SK-N-SH (cell line): ENCODE measurements at regions not wholly inside any gene's neighbourhood (a gene's known extent, or its start where the extent isn't known, plus 50 kb on each side); places are given as distances from the start of the nearest gene placed in this dataset.

Source experiments
- CTCF ChIA-PET: fragments of 300-600, 350-600 bp; formaldehyde crosslinking; extraction: SDS; loops from one replicate; lab custom pipeline; 2021; lab: Yijun Ruan, JAX
- POLR2A ChIA-PET: fragments of 350-600 bp; sonication (Branson Sonifier 250); formaldehyde crosslinking; extraction: SDS; loops from one replicate; lab custom pipeline; 2020; ENCODE audit warnings: antibody characterized with exemption, inconsistent platforms; lab: Yijun Ruan, JAX
- DNase-seq: peaks from one replicate; pipeline ENCODE4 v3.0.0; 2012
- H2AFZ ChIP-seq: fragments of 200-600 bp; sonication (generic); 2 replicates; pipeline ENCODE4 v1.8.1; 2016; ENCODE audit warnings: antibody characterized with exemption, mild to moderate bottlenecking, low read depth
- H3F3A ChIP-seq: fragments of 200-600 bp; sonication (generic); replicated peaks from 2 replicates; pipeline ENCODE3; 2016; ENCODE audit warnings: antibody characterized with exemption, mild to moderate bottlenecking; ENCODE audit not compliant: insufficient read depth
- H3K27ac ChIP-seq, 2 experiments: fragments of 200-500 bp in 1 of 2; fragments of 200-600 bp in 1 of 2; sonication (Bioruptor generic) in 1 of 2; sonication (generic), shearing (Covaris generic) in 1 of 2; 2 replicates each; pipeline versions ENCODE4 v1.5.1 to v1.6.1; 2014 to 2016; ENCODE audit warnings: low read depth in 2 of 2, inconsistent platforms in 1 of 2, low read length in 1 of 2, mild to moderate bottlenecking in 1 of 2, mixed read lengths in 1 of 2
- H3K27me3 ChIP-seq: fragments of 200-600 bp; sonication (generic), shearing (Covaris generic); 2 replicates; pipeline ENCODE4 v1.6.1; 2016; ENCODE audit warnings: mixed run types; ENCODE audit not compliant: insufficient read depth
- H3K36me3 ChIP-seq, 2 experiments: fragments of 200-500 bp in 1 of 2; fragments of 200-600 bp in 1 of 2; sonication (Bioruptor generic) in 1 of 2; sonication (generic) in 1 of 2; replicated peaks in 1 of 2; 2 replicates each; pipeline versions ENCODE3 to v1.5.1; 2014 to 2016; ENCODE audit warnings: low read length in 1 of 2, mild to moderate bottlenecking in 1 of 2; ENCODE audit not compliant: insufficient read depth in 2 of 2, control insufficient read depth in 1 of 2
- H3K4me1 ChIP-seq, 2 experiments: fragments of 200-500 bp in 1 of 2; fragments of 200-600 bp in 1 of 2; sonication (Bioruptor generic) in 1 of 2; sonication (generic), shearing (Covaris generic) in 1 of 2; 2 replicates each; pipeline versions ENCODE4 v1.5.1 to v1.6.1; 2014 to 2016; ENCODE audit warnings: low read depth in 1 of 2, low read length in 1 of 2, mixed run types in 1 of 2; ENCODE audit not compliant: insufficient read depth in 2 of 2, control insufficient read depth in 1 of 2
- H3K4me2 ChIP-seq: fragments of 200-600 bp; sonication (generic), shearing (Covaris generic); 2 replicates; pipeline ENCODE4 v1.6.1; 2017; ENCODE audit warnings: mixed run types
- H3K4me3 ChIP-seq, 2 experiments: fragments of 200-500 bp in 1 of 2; fragments of 200-600 bp in 1 of 2; sonication (Bioruptor generic) in 1 of 2; sonication (generic), shearing (Covaris generic) in 1 of 2; 2 replicates each; pipeline versions ENCODE4 v1.5.1 to v1.8.1; 2014 to 2016; ENCODE audit warnings: low read depth in 2 of 2, inconsistent platforms in 1 of 2, low read length in 1 of 2, mild to moderate bottlenecking in 1 of 2, mixed read lengths in 1 of 2, moderate library complexity in 1 of 2
- H3K79me2 ChIP-seq: fragments of 200-600 bp; sonication (generic); 2 replicates; pipeline ENCODE4 v1.8.1; 2017; ENCODE audit warnings: mild to moderate bottlenecking; ENCODE audit not compliant: insufficient read depth
- H3K9ac ChIP-seq: fragments of 200-600 bp; sonication (generic); 2 replicates; pipeline ENCODE4 v1.6.1; 2017; ENCODE audit warnings: mixed run types
- H3K9me2 ChIP-seq: fragments of 200-600 bp; sonication (generic); 2 replicates; pipeline ENCODE4 v1.6.1; 2017; ENCODE audit warnings: mixed run types
- H3K9me3 ChIP-seq: fragments of 200-600 bp; sonication (generic); 2 replicates; pipeline ENCODE4 v1.6.1; 2017; ENCODE audit warnings: mixed run types, mild to moderate bottlenecking, moderate library complexity
- H4K20me1 ChIP-seq: fragments of 200-600 bp; sonication (generic); 2 replicates; pipeline ENCODE4 v1.6.1; 2017; ENCODE audit warnings: mild to moderate bottlenecking, mixed run types; ENCODE audit not compliant: insufficient read depth
- EP300 ChIP-seq, 2 experiments: IDR thresholded peaks; 2 replicates each; pipeline versions ENCODE4 v1.4.0 to v1.6.1; 2012; ENCODE audit warnings: borderline replicate concordance in 1 of 2, low read depth in 1 of 2, low read length in 1 of 2
- FOXM1 ChIP-seq: IDR thresholded peaks from 2 replicates; pipeline ENCODE4 v1.4.0; 2012; ENCODE audit warnings: low read depth, mild to moderate bottlenecking
- GABPA ChIP-seq: IDR thresholded peaks from 2 replicates; pipeline ENCODE4 v1.4.0; 2012; ENCODE audit warnings: low read depth, mild to moderate bottlenecking
- GATA2 ChIP-seq: sonication (generic); formaldehyde crosslinking; IDR thresholded peaks from 2 replicates; pipeline ENCODE4 v1.5.0; 2020; ENCODE audit warnings: mild to moderate bottlenecking, missing genetic modification reagents
- JUND ChIP-seq: IDR thresholded peaks from 2 replicates; pipeline ENCODE4 v1.4.0; 2012
- NFIC ChIP-seq: IDR thresholded peaks from 2 replicates; pipeline ENCODE4 v1.4.0; 2012; ENCODE audit warnings: borderline replicate concordance
- POLR2AphosphoS5 ChIP-seq: IDR thresholded peaks from 2 replicates; pipeline ENCODE4 v1.6.1; 2012; ENCODE audit warnings: low read depth, low read length
- SIN3A ChIP-seq: IDR thresholded peaks from 2 replicates; pipeline ENCODE4 v1.6.1; 2012; ENCODE audit warnings: low read depth, mild to moderate bottlenecking, low read length, moderate library complexity, borderline replicate concordance
- TCF12 ChIP-seq: IDR thresholded peaks from 2 replicates; pipeline ENCODE4 v1.4.0; 2012
- TEAD4 ChIP-seq: IDR thresholded peaks from 2 replicates; pipeline ENCODE4 v1.4.0; 2012; ENCODE audit warnings: mild to moderate bottlenecking, borderline replicate concordance; ENCODE audit not compliant: insufficient read depth
- WGBS: methylation state at CpG from one replicate; pipeline ENCODE4 v1.1.6; 2017; ENCODE audit warnings: low lambda C conversion rate; 5-methylcytosine and 5-hydroxymethylcytosine counted together
- TF ChIP-seq, protein P1 (sequence below): IDR thresholded peaks from 2 replicates; pipeline ENCODE4 v1.6.1; 2012; ENCODE audit warnings: mild to moderate bottlenecking, low read depth, low read length, moderate library complexity
- TF ChIP-seq, protein P2 (sequence below): IDR thresholded peaks from 2 replicates; pipeline ENCODE4 v1.4.0; 2012; ENCODE audit warnings: low read depth
- TF ChIP-seq, protein P3 (sequence below): fragments of 150-350 bp; IDR thresholded peaks from 2 replicates; pipeline ENCODE4 v1.6.1; 2016; ENCODE audit warnings: mild to moderate bottlenecking, low read depth, low read length
- TF ChIP-seq, protein P4 (sequence below): IDR thresholded peaks from 2 replicates; pipeline ENCODE4; 2012

DNA sequence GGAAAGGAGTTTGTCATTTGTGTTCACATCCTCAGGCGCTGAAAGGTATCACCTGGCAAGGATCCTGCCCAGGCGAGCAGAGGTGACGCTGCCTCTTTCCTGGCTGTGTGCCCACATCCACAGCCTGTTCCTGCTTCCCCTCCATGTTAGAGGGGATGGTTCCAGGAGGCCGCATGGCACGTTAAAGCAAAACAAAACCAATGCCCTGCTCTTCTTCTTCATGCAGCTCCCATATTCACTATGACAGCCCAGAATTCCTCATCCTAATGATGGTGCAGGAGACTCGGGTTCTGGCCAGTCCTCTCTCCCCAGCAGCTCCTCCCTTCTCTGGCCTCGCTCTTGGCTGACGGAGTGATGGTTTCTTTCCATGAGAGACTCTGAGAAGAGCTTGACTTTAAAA lies 678.5 kb upstream of the ANKRD30A start:
- Histone ChIP-seq H3F3A (peaks cover 6% of the 10 kb centered on the region), H3K27ac (peak overlapping the region; percentile 30 to 53; a peak in 3 of 4 replicates), H3K9me2 (no peaks in the 10 kb centered on the region), H3K9ac (no peak overlapping the region), H3K4me3 (no peak overlapping the region), H3K9me3 (no peaks in the 10 kb centered on the region), H3K4me2 (no peak overlapping the region), H3K79me2 (no peaks in the 10 kb centered on the region), H3K27me3 (no peaks in the 10 kb centered on the region), H3K36me3 (no peaks in the 10 kb centered on the region), H4K20me1 (no peaks in the 10 kb centered on the region), H3K4me1 (peaks cover 16 to 17% of the 10 kb centered on the region in 2 experiments; a peak in 3 of 4 replicates), H2AFZ (peak overlapping the region; percentile 90; the same call in 1 of the 2 replicates)
- peak; percentile 58 for DNase-seq
- ChIA-PET POLR2A (no interaction called here), CTCF (no interaction called here)
- TF ChIP-seq FOXM1 (0 out of 2 replicates have a peak, but pooled peaks have one; percentile 61), JUND (no peak; the same call in 1 of the 2 replicates), TCF12 (peak; percentile 95), EP300 (IDR thresholded peaks at IDR 0.05; ENCODE audit: borderline replicate concordance in 1 of 2, low read depth in 1 of 2, low read length in 1 of 2) (peak; percentile 29 to 62; a peak in 1 of 4 replicates), POLR2AphosphoS5 (peak; percentile 30; the same call in 1 of the 2 replicates), TEAD4 (peak; percentile 44; the same call in 1 of the 2 replicates), GATA2 (0 out of 2 replicates have a peak, but pooled peaks have one; percentile 7), GABPA (no peak), SIN3A (peak; percentile 63; the same call in 1 of the 2 replicates), NFIC (peak; percentile 87)
- TF ChIP-seq, protein P1, sequence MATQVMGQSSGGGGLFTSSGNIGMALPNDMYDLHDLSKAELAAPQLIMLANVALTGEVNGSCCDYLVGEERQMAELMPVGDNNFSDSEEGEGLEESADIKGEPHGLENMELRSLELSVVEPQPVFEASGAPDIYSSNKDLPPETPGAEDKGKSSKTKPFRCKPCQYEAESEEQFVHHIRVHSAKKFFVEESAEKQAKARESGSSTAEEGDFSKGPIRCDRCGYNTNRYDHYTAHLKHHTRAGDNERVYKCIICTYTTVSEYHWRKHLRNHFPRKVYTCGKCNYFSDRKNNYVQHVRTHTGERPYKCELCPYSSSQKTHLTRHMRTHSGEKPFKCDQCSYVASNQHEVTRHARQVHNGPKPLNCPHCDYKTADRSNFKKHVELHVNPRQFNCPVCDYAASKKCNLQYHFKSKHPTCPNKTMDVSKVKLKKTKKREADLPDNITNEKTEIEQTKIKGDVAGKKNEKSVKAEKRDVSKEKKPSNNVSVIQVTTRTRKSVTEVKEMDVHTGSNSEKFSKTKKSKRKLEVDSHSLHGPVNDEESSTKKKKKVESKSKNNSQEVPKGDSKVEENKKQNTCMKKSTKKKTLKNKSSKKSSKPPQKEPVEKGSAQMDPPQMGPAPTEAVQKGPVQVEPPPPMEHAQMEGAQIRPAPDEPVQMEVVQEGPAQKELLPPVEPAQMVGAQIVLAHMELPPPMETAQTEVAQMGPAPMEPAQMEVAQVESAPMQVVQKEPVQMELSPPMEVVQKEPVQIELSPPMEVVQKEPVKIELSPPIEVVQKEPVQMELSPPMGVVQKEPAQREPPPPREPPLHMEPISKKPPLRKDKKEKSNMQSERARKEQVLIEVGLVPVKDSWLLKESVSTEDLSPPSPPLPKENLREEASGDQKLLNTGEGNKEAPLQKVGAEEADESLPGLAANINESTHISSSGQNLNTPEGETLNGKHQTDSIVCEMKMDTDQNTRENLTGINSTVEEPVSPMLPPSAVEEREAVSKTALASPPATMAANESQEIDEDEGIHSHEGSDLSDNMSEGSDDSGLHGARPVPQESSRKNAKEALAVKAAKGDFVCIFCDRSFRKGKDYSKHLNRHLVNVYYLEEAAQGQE, result no peak
- TF ChIP-seq, protein P2, sequence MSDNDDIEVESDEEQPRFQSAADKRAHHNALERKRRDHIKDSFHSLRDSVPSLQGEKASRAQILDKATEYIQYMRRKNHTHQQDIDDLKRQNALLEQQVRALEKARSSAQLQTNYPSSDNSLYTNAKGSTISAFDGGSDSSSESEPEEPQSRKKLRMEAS, result peak; percentile 53; the same call in 1 of the 2 replicates
- TF ChIP-seq, protein P3, sequence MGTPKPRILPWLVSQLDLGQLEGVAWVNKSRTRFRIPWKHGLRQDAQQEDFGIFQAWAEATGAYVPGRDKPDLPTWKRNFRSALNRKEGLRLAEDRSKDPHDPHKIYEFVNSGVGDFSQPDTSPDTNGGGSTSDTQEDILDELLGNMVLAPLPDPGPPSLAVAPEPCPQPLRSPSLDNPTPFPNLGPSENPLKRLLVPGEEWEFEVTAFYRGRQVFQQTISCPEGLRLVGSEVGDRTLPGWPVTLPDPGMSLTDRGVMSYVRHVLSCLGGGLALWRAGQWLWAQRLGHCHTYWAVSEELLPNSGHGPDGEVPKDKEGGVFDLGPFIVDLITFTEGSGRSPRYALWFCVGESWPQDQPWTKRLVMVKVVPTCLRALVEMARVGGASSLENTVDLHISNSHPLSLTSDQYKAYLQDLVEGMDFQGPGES, result no peak
- TF ChIP-seq, protein P4, sequence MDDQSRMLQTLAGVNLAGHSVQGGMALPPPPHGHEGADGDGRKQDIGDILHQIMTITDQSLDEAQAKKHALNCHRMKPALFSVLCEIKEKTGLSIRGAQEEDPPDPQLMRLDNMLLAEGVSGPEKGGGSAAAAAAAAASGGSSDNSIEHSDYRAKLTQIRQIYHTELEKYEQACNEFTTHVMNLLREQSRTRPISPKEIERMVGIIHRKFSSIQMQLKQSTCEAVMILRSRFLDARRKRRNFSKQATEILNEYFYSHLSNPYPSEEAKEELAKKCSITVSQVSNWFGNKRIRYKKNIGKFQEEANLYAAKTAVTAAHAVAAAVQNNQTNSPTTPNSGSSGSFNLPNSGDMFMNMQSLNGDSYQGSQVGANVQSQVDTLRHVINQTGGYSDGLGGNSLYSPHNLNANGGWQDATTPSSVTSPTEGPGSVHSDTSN, result peak; percentile 88
- 32% methylated on average over 8 of the region's 8 CpGs for WGBS
